HG03103 (cell line): ENCODE measurements at regions not wholly inside any gene's neighbourhood (a gene's known extent, or its start where the extent isn't known, plus 50 kb on each side); places are given as distances from the start of the nearest gene placed in this dataset.
"Not testable (repeated sequence)": the region's sequence is repeated elsewhere in the genome, so short reads cannot be mapped to it uniquely, and the experiment has no call there.

ENCODE experiments used
- ATAC-seq: cut with Tn5 transposase; IDR thresholded peaks from one replicate; pipeline ENCODE4 v1.9.1; 2021; ENCODE audit warnings: low read depth; ENCODE audit not compliant: unreplicated experiment

DNA sequence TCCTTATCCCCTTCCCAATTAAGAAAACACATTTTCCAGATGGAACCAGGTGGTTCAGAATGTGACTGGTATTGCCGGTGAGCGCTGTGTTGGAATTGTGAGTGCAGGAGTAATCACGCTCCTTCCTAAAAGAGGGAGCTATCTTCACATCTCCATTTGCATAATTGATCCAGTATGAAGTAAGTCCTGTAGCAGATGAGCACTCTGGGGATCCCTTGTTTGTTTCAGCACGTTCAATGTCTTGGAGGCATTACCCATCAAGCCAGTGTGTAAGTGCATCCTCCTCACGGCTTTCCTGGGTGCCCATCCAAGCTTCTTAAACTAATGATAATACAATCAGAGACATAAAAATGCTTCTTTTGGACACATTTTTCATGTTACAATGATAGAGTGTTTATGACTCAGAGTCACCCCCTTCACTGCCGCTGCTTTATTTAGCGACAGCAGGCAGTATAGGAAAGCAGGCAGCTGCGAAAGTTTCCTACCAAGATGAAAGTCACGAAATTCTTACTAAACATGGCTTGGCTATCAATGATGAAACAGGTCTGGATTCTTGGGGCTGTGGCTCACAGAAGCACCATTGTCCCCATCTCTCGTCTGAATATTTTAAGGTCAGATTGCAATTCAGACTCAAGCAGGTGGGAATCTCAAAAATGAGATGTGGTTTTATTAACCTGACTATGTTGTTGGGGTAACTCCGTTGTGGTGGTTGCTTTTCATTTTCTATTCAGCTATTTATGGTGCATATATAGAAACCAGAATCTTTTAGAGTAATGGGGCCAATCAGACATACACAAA, 346.3 kb upstream of the MDFIC2 start:
- no peak for ATAC-seq

DNA sequence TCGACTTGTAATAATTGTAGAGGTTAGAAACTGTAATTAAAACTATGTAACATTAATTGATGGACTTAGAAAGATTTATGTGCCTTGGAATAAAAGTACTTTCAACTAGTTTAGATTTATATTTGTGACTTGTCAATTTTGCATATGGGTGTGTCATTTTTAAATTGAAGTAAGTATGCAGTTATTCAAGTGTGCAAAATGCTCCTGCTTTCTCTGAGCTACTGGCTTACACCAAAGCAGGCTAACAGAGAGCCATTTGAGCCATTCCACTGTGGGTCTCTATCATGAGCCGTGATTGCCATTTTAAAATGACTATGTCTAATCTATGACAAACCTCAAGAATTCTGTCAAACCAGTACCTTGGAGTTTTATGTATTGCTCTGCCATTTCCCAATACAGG, 345.0 kb upstream of the MDFIC2 start:
- no peak for ATAC-seq

DNA sequence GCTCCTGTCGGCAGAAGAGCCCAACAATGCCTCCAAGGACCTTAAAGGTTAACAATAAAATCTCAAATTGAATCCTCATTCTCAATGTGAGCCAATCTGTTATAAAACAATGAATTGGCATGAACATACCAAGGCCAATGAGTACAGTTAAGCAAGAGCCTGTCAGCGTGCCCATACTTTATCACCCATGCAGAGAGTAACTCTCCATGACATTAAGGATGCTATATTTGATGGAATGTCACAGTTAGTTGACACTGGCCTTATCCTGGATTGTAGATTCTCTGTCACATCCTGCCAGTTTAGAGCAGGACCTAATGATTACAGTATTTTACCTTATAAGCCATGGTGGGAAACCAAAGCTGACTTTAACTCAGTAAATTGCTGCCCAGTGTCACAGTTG, 335.4 kb upstream of the MDFIC2 start:
- no peak for ATAC-seq

DNA sequence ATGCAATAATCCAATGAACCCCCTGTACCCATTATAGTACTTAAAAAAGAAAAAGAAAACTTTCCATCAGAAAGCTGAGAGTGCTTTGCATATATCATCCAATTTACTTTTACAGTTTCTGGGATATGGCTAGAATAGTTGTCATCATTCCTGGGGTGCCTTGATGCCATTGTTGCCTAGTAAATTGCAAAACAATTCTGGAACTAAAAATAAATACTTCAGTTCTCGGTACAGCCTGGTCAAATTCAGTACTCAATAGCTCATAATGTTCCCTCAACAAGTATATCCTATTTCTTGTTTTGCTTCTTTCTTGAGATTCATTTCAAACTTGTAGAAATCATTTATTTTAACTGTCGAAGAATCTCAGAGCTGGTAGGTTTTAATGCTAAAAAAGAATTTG, 334.7 kb upstream of the MDFIC2 start:
- ATAC-seq = no peak

GRCh38 chr3:70646635-70647034, 334.2 kb upstream of the MDFIC2 start:
- ATAC-seq = no peak

GRCh38 chr3:70640481-70640880, 328.0 kb upstream of the MDFIC2 start:
- ATAC-seq = no peak

DNA sequence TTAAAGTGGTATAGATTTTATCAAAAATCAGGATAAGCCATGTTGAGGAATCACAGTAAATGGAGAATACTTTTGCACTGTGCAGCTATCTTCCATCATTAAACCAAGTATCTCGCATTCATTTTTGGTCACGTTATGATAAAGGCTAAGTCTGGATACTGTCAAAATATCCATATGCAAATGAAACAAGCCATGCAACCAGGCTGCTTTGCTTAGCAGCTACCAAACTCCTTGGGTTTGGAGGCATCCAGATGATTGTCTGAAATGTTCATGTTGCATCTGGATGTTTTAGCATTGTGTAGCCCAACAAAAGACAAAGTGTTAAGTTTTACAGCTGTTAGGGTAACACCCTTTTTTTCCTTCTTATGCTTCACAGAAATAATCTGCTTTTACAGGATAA, 322.9 kb upstream of the MDFIC2 start:
- ATAC-seq = no peak

- ATAC-seq = no peak
Measured at GRCh38 chr3:70631716-70632307, 319.4 kb upstream of the MDFIC2 start.

GRCh38 chr3:70621451-70621850, 309.0 kb upstream of the MDFIC2 start:
- no peak for ATAC-seq

DNA sequence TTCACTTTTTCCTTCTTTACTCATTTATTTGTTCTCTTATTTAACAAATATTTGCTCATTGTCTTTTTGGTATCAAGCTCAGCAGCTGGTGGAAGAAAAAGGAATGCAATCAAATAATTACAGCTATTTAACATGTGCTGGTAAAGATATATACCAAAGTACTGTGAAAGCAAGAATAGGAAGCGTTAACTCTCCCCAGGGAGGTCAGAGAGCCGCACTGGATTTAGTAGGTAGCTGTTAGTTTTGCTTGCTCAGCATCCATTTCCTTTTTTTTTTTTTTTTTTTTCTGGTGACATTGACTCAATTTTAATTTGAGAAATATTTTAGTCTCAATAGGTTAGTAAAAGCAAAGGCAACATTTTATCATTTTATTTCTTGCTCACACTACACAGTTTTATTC, 308.5 kb upstream of the MDFIC2 start:
- no peak for ATAC-seq

DNA sequence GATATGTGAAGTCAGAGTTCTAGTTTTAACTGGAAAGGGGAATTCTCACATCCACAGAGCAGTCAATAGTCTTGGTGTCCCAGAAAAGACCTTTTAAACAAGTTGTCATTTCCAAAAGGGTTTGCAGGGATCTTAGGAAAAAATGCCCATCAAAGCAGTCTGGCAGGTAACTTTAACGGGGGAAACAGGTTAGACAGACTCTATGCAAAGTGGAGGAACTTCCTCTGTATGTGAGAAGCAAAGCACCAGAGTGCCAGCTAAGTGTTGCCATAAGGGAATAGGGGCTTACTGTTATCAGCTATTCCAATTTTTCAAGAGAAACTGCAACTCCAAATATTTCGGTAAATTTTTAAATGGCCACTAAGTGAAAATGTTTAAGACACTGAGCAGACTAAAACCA, 307.9 kb upstream of the MDFIC2 start:
- ATAC-seq = no peak

DNA sequence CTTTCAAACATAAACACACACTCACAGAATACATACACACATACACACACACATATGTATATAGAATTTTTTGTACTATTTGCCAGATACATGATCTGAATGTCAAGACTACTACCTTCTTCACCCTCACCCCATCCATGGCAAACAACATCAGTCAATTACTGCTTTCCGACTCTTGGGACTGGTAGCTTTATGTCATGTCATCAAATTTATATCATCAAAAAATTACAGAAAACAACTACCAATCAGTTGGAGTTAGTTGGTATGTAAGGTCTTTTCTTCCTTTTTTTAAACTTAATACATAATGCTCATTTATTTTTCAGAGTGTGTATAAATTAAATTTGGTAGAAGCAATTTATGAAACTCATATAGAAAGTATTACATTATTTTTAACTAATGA, 305.7 kb upstream of the MDFIC2 start:
- ATAC-seq = no peak

GRCh38 chr3:70617349-70617748, 304.9 kb upstream of the MDFIC2 start:
- not testable (repeated sequence) for ATAC-seq

DNA sequence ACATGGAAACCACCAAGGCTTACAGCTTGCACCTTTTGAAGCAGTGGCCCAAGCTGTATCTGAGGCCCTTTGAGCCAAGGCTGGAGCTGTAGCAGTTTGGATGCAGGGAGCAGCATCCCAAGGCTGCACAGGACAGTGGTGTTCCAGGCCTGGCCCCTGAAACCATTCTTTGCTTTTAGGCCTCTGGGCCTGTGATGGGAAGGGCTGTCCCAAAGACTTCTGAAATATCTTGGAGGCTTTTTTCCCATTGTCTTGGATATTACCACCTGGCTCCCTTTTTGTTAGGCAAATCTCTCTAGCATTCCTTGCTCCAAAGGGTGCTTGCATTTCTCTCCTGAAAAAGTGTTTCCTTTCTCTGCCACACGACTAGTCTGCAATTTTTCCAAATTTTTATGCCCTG, 302.8 kb upstream of the MDFIC2 start:
- ATAC-seq = no peak

DNA sequence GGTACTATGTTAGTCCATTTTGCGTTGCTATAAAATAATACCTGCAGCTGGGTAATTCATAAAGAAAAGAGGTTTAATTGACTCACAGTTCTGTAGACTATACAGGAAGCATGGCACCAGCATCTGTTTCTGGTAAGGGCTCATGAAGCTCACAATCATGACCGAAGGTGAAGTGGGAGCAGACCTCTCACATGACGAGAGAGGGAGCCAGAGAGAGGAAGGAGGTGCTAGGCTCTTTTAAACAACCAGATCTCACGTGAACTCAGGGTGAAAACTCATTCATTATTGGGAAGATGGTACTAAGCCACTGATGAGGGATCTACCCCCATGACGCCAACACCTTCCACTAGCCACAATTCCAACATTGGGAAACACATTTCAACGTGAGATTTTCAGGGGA, 301.7 kb upstream of the MDFIC2 start:
- ATAC-seq = no peak

DNA sequence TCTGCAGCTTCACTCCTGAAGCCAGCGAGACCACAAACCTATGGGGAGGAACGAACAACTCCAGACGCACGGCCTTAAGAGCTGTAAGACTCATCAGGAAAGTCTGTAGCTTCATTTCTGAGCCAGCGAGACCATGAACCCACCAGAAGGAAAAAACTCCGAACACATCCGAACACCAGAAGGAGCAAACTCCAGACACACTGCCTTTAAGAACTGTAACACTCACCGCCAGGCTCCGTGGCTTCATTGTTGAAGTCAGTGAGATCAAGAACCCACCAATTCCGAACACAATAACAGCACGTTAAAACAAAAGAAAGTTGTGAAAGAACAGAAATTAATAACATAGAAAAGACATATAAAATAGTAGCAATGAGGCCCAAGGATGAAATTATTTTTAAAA, 300.5 kb upstream of the MDFIC2 start:
- ATAC-seq = no peak

GRCh38 chr3:70611667-70612277, 299.3 kb upstream of the MDFIC2 start:
- not testable (repeated sequence) for ATAC-seq

DNA sequence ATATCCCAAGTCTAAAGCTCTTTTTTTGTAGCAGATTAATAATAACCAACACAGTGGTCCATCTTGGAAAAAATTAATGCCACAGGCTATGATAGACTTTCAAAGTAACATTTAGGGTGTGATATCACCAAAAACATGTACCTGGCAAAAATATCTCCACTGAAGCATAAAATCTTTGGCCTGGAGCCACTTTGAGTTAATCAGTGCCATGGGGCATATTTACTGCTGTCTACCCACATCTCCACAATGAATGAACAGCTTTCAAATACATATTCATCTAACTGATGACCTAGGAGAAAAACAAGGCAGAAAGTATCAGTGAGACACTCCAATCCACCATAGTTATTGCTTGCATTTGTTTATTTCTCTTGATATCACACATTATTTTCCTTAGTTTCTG, 296.0 kb upstream of the MDFIC2 start:
- ATAC-seq = no peak

DNA sequence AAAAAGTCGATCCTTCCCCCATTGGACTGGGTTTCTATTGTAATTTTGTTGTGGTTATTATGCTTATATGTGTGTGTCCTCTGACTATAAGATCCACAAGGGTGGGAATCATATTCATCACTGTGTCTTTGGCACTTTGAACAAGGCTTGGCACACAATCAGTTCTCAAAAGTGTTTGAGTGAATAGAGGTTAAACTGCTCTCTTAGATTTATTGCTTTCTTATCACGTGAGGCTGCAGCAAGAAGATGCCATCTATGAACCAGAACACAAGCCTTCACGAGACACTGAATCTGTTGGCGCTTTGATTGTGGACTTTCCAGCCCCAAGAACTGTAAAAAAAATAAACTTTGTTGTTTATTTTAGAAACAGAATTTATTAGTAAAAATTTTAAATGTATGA, 295.0 kb upstream of the MDFIC2 start:
- ATAC-seq = no peak

GRCh38 chr3:70606018-70606417, 293.6 kb upstream of the MDFIC2 start:
- ATAC-seq = no peak

- ATAC-seq = no peak
Measured at GRCh38 chr3:70603103-70603502, 290.7 kb upstream of the MDFIC2 start.

GRCh38 chr3:70597312-70597711, 284.9 kb upstream of the MDFIC2 start:
- no peak for ATAC-seq
